Cardiac muscle cell (in vitro differentiated cells and primary cell): ENCODE measurements at regions not wholly inside any gene's neighbourhood (a gene's known extent, or its start where the extent isn't known, plus 50 kb on each side); places are given as distances from the start of the nearest gene placed in this dataset.

Source experiments
- DNase-seq, 2 donors: peaks; one replicate each; pipeline versions ENCODE4 v3.0.0 to v3.0.0-alpha.2; 2010 to 2017; ENCODE audit warnings: low read depth in 1 of 2, low spot score in 1 of 2
- H3K27ac ChIP-seq: fragments of 200-600 bp; sonication (generic); 2 replicates; pipeline ENCODE4 v1.5.1; 2016
- H3K27me3 ChIP-seq: fragments of 200-600 bp; sonication (generic); 2 replicates; pipeline ENCODE4 v1.6.0; 2016; ENCODE audit warnings: control low read depth
- H3K36me3 ChIP-seq: fragments of 200-600 bp; sonication (generic); 2 replicates; pipeline ENCODE4 v1.5.1; 2016; ENCODE audit warnings: control low read depth
- H3K4me1 ChIP-seq: fragments of 200-600 bp; sonication (generic); 2 replicates; pipeline ENCODE4 v1.8.1; 2017; ENCODE audit warnings: low read depth, mild to moderate bottlenecking, mixed run types
- H3K4me3 ChIP-seq: fragments of 200-600 bp; sonication (generic); 2 replicates; pipeline ENCODE4 v1.5.1; 2016; ENCODE audit warnings: mild to moderate bottlenecking
- H3K9me3 ChIP-seq: fragments of 200-600 bp; sonication (generic); 2 replicates; pipeline ENCODE4 v1.5.1; 2017; ENCODE audit warnings: low read depth, mild to moderate bottlenecking, control low read depth
- CTCF ChIP-seq: IDR thresholded peaks from 2 replicates; pipeline ENCODE4 v1.5.1; 2012; ENCODE audit warnings: low read depth, mild to moderate bottlenecking, low read length

DNA sequence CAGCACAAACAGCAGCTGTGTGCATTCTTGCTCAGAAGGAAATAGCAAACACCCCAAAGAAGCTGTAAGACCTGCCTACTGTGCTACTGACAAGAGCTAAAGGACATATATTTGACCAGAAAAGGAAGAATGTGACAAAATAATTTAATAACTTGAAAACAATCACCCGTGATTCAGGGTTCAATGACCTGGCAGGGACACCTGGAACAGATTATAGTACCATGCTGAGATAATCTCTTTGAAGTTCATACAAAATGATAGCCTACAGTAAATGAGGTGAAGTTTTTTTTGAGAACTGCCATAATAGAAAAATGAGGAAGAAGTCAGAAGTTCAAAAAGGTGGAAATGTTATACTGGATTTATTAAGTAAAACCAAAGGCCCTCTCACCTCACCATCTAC, 324.8 kb upstream of the GULP1 start:
- no peaks in the 10 kb centered on the region for H3K27me3 ChIP-seq
- no peak overlapping the region for H3K4me3 ChIP-seq
- no peak for DNase-seq
- TF ChIP-seq CTCF, result no peak
- H3K36me3 ChIP-seq, result no peaks in the 10 kb centered on the region
- H3K9me3 ChIP-seq, result no peaks in the 10 kb centered on the region
- H3K4me1 ChIP-seq, result no peaks in the 10 kb centered on the region
- no peak overlapping the region for H3K27ac ChIP-seq

GRCh38 chr2:187971893-187972292, 319.8 kb upstream of the GULP1 start:
- H3K4me1 ChIP-seq, result peaks cover 2% of the 10 kb centered on the region
- no peak for TF ChIP-seq CTCF
- no peak overlapping the region for H3K27ac ChIP-seq
- no peaks in the 10 kb centered on the region for H3K36me3 ChIP-seq
- no peak for DNase-seq
- no peaks in the 10 kb centered on the region for H3K9me3 ChIP-seq
- H3K27me3 ChIP-seq, result no peaks in the 10 kb centered on the region
- H3K4me3 ChIP-seq, result no peak overlapping the region

DNA sequence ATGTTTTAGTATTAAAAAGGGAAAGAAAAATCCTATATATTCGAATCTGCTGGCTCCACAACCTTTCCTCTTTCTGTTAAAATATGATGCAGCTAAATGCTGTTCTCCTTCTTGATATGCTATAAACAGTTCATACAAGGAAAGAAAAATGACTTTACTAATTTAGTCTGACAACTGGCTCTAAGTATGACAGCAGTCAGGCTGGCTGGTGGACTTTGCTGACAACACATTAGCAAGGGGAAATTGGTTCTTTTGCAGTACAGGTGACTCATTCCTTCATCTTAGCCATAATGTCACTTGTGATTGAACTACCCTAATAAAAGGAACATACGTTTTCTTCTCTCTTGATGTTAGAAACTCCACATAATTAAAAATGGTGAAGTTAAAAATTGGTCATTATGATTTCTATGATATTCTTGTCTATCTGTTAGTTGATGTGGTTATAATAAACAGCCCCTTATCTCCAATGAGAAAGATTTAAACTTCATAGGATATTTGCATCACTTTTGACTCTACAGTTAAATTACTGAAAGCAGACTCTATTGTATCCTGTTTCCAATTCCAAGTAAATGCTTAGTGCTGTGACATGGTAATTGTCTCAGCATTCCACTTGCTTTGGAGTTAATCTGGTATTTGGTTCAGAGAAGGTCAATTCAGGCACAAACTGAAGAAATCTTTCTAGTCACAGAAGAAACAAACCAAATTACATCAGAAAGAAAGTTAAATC, 315.3 kb upstream of the GULP1 start:
- no peak for DNase-seq
- no peak overlapping the region for H3K4me3 ChIP-seq
- H3K9me3 ChIP-seq, result no peaks in the 10 kb centered on the region
- no peak for TF ChIP-seq CTCF
- no peaks in the 10 kb centered on the region for H3K27me3 ChIP-seq
- H3K4me1 ChIP-seq, result peaks cover 2% of the 10 kb centered on the region
- no peak overlapping the region for H3K27ac ChIP-seq
- no peaks in the 10 kb centered on the region for H3K36me3 ChIP-seq

DNA sequence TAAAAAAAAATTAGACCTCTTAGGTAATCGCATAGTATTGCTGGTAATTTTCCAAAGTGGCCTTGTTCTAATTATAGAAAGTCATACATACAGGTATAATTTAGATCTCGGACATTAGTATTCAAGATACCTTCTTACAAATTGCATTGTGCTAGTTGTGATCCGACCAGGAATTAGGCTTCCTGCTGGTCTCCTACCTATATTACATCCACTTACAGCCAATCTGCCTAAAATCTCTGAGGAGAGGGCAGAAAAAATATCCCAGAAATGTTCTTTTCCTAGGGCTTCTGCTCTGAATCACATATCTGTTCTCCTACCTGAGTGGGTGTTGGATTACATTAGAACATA, 314.7 kb upstream of the GULP1 start:
- Histone ChIP-seq H3K36me3 (no peaks in the 10 kb centered on the region), H3K4me1 (peaks cover 2% of the 10 kb centered on the region), H3K9me3 (no peaks in the 10 kb centered on the region), H3K27ac (no peak overlapping the region), H3K4me3 (no peak overlapping the region), H3K27me3 (no peaks in the 10 kb centered on the region)
- DNase-seq, result no peak
- no peak for TF ChIP-seq CTCF

DNA sequence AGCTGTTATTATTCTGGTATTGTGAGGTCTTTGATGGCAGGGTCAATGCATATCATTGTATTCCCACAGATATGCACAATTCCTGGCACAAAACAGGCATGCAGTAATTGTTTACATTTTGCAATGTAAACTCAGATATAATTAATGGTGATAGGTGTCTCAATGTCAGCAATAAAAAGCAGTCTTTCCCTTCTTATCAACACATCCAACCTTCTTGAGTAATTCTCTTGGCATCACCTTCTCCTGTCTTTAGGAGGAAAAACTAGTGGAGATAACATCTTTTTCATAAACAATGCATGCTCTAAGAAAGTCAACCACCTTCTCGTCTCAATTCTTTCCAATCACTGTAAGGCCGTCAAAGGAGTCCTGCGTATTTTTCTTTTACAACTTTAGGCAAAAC, 313.3 kb upstream of the GULP1 start:
- no peak overlapping the region for H3K27ac ChIP-seq
- peaks cover 11% of the 10 kb centered on the region for H3K4me1 ChIP-seq
- TF ChIP-seq CTCF, result no peak
- no peaks in the 10 kb centered on the region for H3K27me3 ChIP-seq
- H3K4me3 ChIP-seq, result no peak overlapping the region
- no peaks in the 10 kb centered on the region for H3K9me3 ChIP-seq
- DNase-seq, result no peak
- no peaks in the 10 kb centered on the region for H3K36me3 ChIP-seq
